Right ventricle myocardium inferior (tissue), 1 donor: ENCODE measurements at regions not wholly inside any gene's neighbourhood (a gene's known extent, or its start where the extent isn't known, plus 50 kb on each side); places are given as distances from the start of the nearest gene placed in this dataset.

Experiments used
- ATAC-seq: fragments of 200-7000 bp; cut with Tn5 transposase; one replicate; pipeline ENCODE4 v1.9.1; 2020; ENCODE audit warnings: mild to moderate bottlenecking, moderate library complexity
- DNase-seq: peaks from one replicate; pipeline ENCODE4 v3.0.0; 2021; ENCODE audit errors: missing footprints
- intact Hi-C: fragments of 100-400 bp; cut with DNase I; formaldehyde crosslinking; loops from one replicate; pipeline ENCODE4 v1.11.0; 2022
- donor health status: DM: no; HTN: yes; CAD: no; lungs with severe emphysema.

DNA sequence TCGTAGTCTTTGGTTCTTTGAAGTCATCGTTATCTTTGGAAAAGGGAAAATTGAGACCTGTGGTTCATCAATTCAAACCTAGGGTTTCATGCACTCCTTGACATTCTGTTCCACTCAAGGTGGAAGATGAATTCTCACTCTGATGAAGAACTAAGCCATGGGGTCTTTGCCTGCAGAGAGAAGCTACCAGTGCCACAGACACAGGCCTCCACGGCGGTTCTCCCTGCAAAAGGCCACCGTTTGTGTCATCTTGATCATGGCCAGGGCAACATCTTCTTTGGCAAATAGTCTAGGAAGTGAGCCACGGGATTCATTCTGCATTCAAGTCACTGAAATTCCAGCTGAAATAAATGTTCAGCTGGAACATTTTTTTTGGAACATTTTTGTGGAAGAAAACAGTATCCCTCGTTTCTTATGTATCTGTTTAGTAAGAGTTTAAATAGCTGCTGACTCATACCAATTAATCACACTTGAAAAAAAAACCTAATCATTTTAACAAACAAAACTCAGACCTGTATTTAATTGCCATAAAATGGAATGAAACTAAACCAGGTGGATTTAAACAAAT is 206.0 kb upstream of the FOXQ1 start:
- DNase-seq: no peak
- intact Hi-C loops: no loop called here
- ATAC-seq: no peak

DNA sequence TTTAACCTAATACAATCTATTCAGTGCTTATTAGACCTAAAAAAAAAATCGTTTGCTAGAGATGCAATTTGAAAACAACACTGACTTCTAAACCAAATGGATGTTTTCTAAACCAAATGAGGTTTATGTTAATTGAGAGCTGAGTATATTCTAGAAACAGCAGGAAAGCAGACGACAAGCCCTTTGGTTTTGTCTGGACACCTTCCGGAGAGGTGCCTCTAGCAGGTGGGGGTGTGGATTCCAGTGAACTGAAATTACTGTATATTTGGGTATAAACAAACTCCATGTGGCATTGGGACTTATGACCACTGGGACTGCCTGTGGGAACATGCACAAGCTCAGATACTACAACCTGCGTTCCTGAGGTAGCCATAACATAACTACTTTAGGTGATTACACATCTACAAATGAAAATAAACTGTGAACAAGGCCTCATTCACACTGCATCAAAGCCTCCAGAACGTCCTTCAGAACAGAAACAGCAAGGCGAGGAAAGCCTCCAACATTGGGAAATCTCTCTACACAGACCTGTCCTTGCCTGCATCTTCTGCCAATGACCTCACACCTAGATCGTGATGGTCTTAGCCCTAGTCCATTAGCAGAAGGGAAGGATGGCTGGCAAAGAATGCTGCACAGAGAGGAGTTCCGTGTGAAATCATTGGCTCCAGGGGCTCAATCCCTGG is 206.8 kb upstream of the FOXQ1 start:
- no peak for ATAC-seq
- no peak for DNase-seq
- intact Hi-C loops: no loop called here

DNA sequence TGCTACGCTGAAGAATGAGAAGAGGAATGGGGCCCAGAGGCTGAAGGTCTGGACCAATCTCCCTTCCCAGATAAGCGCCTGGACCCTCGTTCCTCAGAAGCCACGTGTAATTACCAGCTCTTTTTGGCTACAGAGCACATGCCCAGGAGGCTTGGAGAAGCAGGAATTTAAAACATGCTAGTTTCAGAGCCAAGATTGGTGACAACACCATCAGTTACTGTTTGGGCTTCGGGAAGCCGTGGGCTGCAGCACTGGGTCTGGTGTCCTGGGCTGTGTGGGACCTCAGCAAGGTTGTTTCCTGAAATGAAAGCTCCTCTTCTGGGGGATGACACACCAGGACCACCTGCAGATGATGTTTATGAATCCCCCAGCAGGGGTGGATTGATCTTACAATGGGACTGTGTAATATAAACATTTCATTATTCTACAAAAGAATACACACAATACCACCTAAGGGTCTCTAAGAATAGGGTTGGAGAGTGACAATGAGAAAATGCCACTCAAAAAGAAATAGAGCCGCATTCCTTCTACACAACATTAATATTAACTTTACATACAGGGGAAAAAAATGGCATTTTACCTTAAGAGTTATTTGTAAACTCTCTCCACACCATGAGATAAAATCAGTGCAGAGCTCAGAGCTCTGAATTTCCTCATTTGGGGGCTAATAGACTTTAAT is 207.8 kb upstream of the FOXQ1 start:
- intact Hi-C loops: no loop called here
- DNase-seq (no peak), ATAC-seq (no peak)

DNA sequence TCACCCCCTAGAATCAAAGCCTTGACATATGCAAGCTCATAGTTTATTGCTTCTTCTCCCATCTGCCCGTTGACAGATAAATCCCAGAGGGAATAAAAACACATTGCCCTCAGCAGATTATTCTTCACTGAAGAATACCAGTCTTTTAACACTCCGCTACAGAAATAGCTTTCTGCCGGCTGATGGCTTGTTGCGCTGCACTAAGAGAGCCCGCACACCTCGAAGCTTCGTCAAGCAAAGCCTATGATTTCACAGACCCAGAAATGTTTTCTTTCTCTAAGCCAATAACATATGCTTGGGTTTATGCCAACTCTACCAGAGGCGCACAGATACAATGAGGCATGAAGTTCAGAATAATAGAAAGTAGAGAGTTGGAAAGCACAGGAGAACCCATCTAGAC is 208.9 kb upstream of the FOXQ1 start:
- no peak for DNase-seq
- ATAC-seq: peak; percentile 42
- intact Hi-C loops: no loop called here

DNA sequence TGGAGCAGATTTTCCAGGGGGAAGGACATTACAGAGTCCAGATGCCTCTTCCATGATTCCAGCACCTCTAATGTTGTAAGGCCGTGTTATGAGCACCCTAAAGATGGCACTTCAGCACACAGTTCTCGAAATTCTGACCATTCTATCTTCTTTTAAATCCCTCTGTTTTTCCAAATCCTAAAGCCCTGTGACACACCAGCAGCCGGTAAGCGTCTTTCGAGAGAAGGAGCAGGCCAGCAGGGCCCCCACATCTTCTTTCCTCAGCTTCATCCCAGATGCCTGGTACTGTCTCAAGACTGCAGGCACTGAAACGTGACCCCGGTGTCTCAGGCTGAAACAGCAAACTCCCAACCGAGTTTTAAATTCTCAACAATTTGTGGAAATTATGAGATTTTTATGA is 211.6 kb upstream of the FOXQ1 start:
- DNase-seq: no peak
- intact Hi-C loops: no loop called here
- no peak for ATAC-seq

DNA sequence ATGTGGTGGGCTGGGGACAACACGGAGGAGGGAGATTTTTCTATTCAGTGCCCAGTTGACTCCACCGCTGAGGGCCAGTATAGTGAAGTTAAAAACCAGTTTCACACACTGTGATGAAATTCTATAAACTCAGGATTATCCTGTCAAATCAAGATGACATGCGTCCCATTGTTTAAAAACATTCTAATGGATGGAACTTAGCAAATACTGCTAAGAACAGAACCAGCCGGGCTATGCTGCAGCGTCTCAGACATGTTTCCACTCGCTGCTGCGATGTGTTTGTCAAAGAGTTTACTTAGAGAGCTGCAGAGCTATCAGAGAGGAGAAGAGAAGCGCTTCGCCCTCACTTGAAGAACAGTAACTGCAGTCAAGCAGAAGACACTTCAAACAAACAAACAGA is 212.6 kb upstream of the FOXQ1 start:
- intact Hi-C loops: no loop called here
- ATAC-seq: no peak
- no peak for DNase-seq

DNA sequence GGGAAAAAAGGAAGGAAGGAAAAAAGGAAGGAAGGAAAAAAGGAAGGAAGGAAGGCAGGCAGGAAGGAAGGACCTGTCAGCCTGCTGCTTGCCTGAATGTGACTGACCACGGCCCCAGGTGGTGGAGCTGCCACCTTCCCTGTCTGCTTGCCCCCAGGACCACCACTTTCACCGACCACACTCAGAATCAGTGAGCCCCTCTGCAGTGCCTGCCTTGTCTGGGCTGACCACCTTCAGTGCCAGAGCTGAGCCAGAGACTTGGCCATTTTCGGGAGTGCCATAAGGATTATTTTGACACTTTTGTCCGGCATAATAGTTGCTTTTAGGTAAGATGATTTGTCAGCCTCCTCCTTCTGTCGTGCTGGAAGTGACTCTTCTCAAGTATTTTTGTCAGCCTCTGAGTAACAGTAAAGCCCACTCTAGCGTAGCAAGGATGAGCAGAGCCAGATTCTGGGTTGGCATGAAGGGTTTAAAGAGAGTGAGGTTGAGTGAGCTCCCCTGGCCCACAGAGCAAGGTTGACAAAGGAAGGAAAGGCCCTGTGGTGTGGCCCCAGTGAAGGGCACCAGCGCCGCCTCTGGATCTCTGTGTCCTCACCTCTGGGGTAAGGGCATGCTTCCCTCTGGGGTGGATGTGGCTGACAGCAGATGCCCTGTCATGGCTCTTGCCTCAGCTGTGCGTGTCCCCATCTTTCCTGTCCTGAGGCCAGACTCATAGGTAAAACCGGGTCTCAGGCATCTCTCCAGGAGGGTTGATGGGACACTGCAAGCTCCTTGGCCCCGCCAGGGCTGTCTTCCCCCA is 214.7 kb upstream of the FOXQ1 start:
- intact Hi-C loops: no loop called here
- ATAC-seq: no peak

DNA sequence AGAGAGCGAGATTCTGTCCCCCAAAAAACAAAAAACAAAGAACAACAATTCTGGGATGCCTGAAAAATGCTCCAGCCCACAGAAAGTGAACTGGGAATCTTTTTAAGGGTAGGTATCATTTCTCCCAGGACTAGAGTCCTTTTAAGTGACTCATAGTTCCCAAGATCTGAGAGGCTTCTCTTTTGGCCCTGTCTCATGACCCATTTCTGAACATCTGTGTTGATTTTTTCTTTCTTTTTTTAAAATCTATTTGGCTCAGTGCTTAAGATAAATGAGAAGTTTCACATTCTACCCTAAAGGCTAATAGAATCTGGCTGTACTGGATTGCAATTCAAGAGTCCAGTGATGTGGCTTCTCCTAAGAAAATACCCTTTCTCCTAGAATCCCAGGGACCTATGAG is 217.6 kb upstream of the FOXQ1 start:
- intact Hi-C loops: no loop called here
- DNase-seq (no peak), ATAC-seq (peak; percentile 79)

More for the DNA sequence above, 214.7 kb upstream of the FOXQ1 start:
- no peak for DNase-seq

DNA sequence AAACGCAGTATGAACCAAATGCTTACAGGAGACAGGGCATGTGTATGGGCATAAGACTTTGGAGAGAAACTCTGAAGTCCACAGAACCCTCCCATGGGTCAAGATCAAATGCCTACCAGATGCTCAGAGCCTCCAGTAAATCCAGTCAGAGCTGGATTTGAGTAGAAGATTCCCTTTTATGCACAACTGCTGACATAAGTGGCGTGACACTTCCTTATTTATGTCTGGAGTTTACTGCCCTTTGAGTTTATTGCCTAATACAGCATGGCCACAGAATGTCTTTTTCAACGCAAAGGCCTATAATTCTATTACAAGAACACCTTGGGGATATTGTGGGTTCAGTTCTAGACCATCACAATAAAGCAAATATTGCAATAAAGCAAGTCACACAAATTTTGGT is 220.0 kb upstream of the FOXQ1 start:
- intact Hi-C loops: no loop called here
- no peak for ATAC-seq
- no peak for DNase-seq

DNA sequence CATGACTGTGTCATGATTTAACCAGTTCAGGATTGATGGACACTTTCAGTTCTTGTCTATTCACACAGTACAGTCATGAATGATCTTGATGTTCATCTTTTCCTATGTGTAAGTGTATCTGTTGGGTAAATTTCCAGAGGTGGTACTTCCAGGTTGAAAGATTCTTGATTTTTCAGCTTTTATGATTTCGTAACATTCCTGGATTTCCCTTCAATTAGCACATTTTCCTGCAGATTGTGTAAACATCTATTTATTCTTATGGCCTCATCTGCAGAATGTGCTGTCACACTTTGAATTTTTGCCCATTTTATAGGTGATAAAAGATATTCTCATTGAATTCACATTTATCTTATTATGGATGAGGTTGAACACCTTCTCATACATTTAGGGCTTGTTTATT is 222.0 kb upstream of the FOXQ1 start:
- intact Hi-C loops: no loop called here
- ATAC-seq: no peak
- DNase-seq: no peak

DNA sequence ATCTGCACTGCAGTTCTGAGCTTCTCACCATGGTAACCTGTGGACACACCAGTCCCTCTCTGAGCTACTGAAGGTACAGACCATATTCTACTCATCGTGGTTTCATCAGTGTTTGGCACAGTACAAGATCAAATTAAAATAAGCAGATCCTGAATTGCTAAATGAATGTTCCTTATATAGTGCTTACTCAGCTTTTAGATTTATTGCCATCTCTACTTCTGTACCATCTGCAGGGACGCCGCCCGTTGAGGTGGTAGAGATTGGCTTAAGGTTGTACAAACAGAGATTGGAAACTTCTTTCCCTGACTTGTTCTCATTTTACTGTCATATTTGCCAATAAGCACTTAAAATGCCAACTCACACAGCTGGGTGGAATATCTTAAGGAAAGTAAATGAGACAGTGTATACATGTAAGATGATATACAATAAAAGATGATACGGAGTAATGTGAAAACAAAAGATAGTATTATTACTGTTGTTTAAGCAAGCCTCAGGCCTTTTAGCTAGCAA is 223.4 kb upstream of the FOXQ1 start:
- ATAC-seq (no peak), DNase-seq (no peak)
- intact Hi-C loops: no loop called here

DNA sequence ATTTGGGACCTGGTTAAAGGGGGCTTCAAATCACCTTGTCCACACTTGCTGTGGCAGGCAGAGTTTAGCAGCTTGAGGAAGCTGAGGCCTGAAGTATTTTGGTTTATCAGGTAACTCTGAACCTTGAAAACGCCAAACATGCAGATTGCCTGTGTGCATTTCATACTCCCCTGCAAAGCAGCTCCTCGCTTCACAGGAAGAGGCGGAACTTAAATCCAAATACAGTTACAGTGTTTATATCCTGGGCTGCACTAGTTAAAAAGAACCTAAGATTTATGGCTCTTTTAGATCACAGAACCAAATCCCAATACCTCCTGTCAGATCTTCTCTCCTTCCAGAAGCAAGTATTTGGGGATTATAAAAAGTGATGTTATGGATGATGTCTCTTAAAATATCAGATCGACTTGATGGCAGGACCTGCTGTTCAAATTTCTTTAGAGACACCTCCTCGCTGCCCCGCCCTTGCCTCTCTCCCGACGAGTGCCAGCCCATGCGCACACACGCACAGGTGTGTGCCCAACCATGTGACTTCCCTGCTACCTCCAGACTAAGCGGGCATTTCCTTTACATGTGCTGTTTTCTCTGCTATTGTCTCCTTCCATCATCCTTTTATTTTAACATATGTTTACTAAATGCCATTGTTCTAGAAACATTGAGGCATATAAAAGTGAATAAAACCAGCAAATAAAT is 224.6 kb upstream of the FOXQ1 start:
- intact Hi-C loops: no loop called here
- ATAC-seq: no peak

DNA sequence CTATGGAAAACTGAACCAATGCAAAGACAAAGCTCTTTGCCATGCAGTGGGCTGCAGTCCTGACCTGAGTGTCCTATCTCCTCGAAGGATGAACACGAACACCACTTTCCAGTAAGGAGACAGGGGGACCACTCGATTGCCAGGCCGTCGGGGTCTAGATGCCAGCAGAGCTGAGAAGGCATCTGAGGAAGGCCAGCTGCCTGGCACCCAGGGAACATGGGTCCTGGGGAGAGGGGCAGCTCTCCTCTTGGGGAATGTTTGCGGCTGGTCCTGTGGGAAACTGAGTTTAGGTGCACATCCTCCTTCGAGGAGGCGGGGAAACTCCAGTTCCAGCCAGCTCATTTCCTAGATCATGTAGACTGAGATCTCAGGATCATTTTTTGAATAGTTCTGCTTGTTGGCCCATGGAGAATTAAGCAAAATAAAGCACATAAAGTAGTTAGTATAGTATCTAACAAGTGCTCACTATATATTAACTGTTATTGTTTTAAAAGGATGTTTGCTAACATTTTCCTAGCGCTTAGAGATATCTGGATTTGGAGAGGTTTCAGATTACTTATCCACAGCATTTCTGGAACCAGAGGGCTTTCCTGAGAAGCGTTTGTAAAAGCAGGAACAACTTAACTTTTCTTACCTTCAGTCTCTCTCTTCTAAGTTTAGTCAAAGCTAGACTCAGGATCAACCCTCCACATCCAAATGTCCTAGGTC is 225.3 kb upstream of the FOXQ1 start:
- intact Hi-C loops: no loop called here
- no peak for ATAC-seq
- no peak for DNase-seq

More for the DNA sequence above, 224.6 kb upstream of the FOXQ1 start:
- no peak for DNase-seq

DNA sequence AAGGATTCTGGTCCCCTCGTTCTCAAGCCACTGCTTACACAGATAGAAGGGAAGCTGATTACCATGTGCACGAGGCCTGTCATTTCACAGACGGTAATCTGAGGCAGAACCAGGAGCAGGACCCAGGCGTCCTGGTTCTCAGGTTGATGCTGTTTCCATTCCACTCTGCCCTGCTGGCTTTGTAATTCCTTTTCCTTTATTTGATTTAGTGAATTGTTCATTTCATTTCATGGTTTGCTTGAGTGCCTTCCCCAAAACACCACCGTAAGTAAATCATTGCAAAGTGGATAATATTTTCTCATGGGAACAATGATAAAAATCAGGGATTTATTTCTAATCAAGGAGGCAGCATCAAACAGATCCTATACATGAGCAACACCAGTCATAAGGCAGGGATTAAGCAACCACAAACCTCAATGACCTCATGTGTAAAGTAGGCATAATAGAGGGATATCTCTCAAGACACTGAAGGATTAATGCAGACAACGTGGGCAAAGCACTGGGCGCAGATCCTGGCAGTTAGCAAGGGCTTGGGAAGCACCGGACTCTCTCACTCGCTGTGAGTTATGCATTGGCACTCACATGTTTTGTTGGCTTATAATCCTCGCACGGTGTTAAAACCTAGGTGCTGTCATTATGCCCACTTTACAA is 229.5 kb upstream of the FOXQ1 start:
- no peak for ATAC-seq
- intact Hi-C loops: no loop called here
- DNase-seq: no peak

DNA sequence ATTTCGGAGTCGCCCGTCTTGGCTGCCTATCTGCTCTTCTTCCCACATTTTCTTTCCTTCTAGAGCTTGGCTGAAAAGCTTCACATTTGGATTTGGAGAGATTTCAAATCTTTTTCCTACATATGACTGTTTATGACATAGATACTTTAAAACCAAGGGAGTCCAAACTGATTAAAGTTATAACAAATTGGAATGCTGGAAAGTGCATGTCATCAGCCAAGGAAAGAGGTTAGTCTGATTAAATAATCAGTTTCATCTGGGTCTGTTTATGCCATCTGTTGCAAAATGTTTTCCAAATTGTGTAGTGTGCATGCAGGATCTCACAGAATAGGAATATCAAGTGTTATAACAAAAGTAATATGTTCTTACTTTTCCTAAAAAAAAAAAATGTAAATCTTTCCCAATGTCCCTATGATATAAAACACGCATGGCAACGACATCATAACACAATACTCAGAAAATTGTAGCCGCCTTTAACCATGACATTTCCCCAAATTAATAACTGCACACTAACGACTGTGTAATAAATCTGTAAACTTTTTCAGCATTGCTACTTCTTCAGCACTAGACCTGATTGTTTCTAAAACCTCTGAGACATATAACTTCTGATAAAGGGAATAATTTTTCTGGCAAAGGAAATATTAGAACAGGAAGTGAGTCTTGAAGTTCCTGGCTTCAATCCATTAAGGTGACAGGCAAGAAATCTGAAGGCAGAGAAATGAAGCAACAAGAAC is 230.2 kb upstream of the FOXQ1 start:
- intact Hi-C loops: no loop called here
- no peak for DNase-seq
- no peak for ATAC-seq

DNA sequence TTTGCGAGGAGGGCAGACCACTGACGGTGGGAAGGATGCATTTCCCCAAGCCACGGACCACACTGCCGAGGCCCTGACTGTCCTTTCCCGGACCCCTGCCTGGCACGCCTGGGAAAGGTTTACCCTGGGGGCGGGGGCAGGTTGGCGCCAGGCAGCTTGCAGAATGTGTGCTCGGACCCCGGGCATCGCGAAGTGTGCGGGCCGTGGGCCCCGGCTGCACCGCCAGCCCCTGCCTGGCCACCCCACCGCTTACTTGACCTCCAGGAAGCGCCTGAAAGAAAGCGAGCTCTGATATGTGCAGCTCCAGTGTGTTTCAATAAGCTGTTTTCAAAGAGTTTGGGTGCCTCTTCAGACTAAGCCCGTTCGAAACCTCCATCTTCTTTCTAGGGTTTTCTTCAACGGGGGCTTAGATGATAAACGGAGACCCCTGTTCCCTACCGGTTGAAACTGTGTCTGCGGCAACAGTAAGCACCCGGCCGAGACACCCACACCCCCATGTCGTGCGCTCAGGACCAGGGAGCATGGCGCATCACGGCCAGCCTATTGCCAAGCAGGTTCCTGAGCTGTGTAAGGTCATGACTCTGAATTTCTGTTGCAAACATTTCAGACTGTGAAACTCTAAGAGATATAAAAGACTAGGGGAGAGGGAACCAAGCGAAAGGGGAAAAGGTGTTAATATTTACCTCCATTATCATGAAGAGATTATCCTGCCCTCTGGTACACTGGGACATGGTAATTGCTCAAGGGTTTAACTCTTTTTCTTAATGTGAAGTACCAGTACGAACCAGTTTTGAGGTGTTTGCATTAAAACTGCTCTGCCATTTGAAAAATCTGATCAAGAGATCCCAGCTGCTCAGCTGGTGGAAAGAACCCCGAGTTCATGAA is 231.2 kb upstream of the FOXQ1 start:
- no peak for DNase-seq
- no peak for ATAC-seq
- intact Hi-C loops: no loop called here
